ENCODE measurements at regions not wholly inside any gene's neighbourhood (a gene's known extent, or its start where the extent isn't known, plus 50 kb on each side); places are given as distances from the start of the nearest gene placed in this dataset.

GRCh38 chr3:82236257-82236656, 474.8 kb upstream of the GBE1 start:
- Histone ChIP-seq H3K4me3 (ENCODE audit: low read depth, low read length) (no peak overlapping the region), H3K4me2 (ENCODE audit: low read length) (no peak overlapping the region), H3K9me3 (ENCODE audit: control insufficient read depth, low read length) (peaks cover 2% of the 10 kb centered on the region), H3K27me3 (ENCODE audit: control insufficient read depth, insufficient read depth, low read length) (no peaks in the 10 kb centered on the region), H3K36me3 (ENCODE audit: control insufficient read depth, insufficient read depth, low read length) (no peaks in the 10 kb centered on the region), H3K4me1 (no peaks in the 10 kb centered on the region), H3K9ac (no peak overlapping the region), H2AFZ (no peak overlapping the region), H3K79me2 (no peaks in the 10 kb centered on the region), H3K27ac (no peak overlapping the region)
- TF ChIP-seq CTCF (IDR thresholded peaks at IDR 0.05), result no peak

GRCh38 chr3:82229397-82229796, 468.0 kb upstream of the GBE1 start:
- no peak overlapping the region for H3K9ac ChIP-seq
- TF ChIP-seq CTCF (IDR thresholded peaks at IDR 0.05), result no peak
- no peak overlapping the region for H3K27ac ChIP-seq
- H3K36me3 ChIP-seq (ENCODE audit: control insufficient read depth, insufficient read depth, low read length), result no peaks in the 10 kb centered on the region
- H3K4me2 ChIP-seq (ENCODE audit: low read length), result no peak overlapping the region
- H3K79me2 ChIP-seq, result no peaks in the 10 kb centered on the region
- H3K4me1 ChIP-seq, result no peaks in the 10 kb centered on the region
- H3K9me3 ChIP-seq (ENCODE audit: control insufficient read depth, low read length), result peaks cover 2% of the 10 kb centered on the region
- no peak overlapping the region for H2AFZ ChIP-seq
- no peak overlapping the region for H3K4me3 ChIP-seq (ENCODE audit: low read depth, low read length)
- H3K27me3 ChIP-seq (ENCODE audit: control insufficient read depth, insufficient read depth, low read length), result no peaks in the 10 kb centered on the region

GRCh38 chr3:82224661-82225060, 463.2 kb upstream of the GBE1 start:
- no peaks in the 10 kb centered on the region for H3K36me3 ChIP-seq (ENCODE audit: control insufficient read depth, insufficient read depth, low read length)
- no peak overlapping the region for H3K27ac ChIP-seq
- TF ChIP-seq CTCF (IDR thresholded peaks at IDR 0.05), result no peak
- no peak overlapping the region for H3K9ac ChIP-seq
- H3K4me3 ChIP-seq (ENCODE audit: low read depth, low read length), result no peak overlapping the region
- H2AFZ ChIP-seq, result no peak overlapping the region
- no peak overlapping the region for H3K4me2 ChIP-seq (ENCODE audit: low read length)
- H3K4me1 ChIP-seq, result no peaks in the 10 kb centered on the region
- H3K79me2 ChIP-seq, result no peaks in the 10 kb centered on the region
- no peaks in the 10 kb centered on the region for H3K9me3 ChIP-seq (ENCODE audit: control insufficient read depth, low read length)
- H3K27me3 ChIP-seq (ENCODE audit: control insufficient read depth, insufficient read depth, low read length), result no peaks in the 10 kb centered on the region

GRCh38 chr3:82222401-82222800, 461.0 kb upstream of the GBE1 start:
- no peak overlapping the region for H3K27ac ChIP-seq
- no peaks in the 10 kb centered on the region for H3K27me3 ChIP-seq (ENCODE audit: control insufficient read depth, insufficient read depth, low read length)
- no peaks in the 10 kb centered on the region for H3K9me3 ChIP-seq (ENCODE audit: control insufficient read depth, low read length)
- no peak overlapping the region for H3K4me3 ChIP-seq (ENCODE audit: low read depth, low read length)
- TF ChIP-seq CTCF (IDR thresholded peaks at IDR 0.05), result no peak
- H3K9ac ChIP-seq, result no peak overlapping the region
- H3K36me3 ChIP-seq (ENCODE audit: control insufficient read depth, insufficient read depth, low read length), result no peaks in the 10 kb centered on the region
- H3K4me1 ChIP-seq, result no peaks in the 10 kb centered on the region
- H3K79me2 ChIP-seq, result no peaks in the 10 kb centered on the region
- H3K4me2 ChIP-seq (ENCODE audit: low read length), result no peak overlapping the region
- H2AFZ ChIP-seq, result no peak overlapping the region

- Histone ChIP-seq H3K9me3 (ENCODE audit: control insufficient read depth, low read length) (no peaks in the 10 kb centered on the region), H3K9ac (no peak overlapping the region), H3K27ac (no peak overlapping the region), H3K4me2 (ENCODE audit: low read length) (no peak overlapping the region), H3K4me1 (no peaks in the 10 kb centered on the region), H3K36me3 (ENCODE audit: control insufficient read depth, insufficient read depth, low read length) (no peaks in the 10 kb centered on the region), H2AFZ (no peak overlapping the region), H3K79me2 (no peaks in the 10 kb centered on the region), H3K4me3 (ENCODE audit: low read depth, low read length) (no peak overlapping the region), H3K27me3 (ENCODE audit: control insufficient read depth, insufficient read depth, low read length) (no peaks in the 10 kb centered on the region)
- TF ChIP-seq CTCF (IDR thresholded peaks at IDR 0.05), result no peak
These were observed 456.1 kb upstream of the GBE1 start for GRCh38 chr3:82217571-82217970.
